Testis (tissue), 2 donors: ENCODE measurements at regions not wholly inside any gene's neighbourhood (a gene's known extent, or its start where the extent isn't known, plus 50 kb on each side); places are given as distances from the start of the nearest gene placed in this dataset.

Experiments used
- POLR2A ChIP-seq: fragments of 450-650 bp; IDR thresholded peaks from one replicate; pipeline ENCODE4 v1.6.1; 2017; ENCODE audit warnings: antibody characterized with exemption, mild to moderate bottlenecking, moderate library complexity
- TF ChIP-seq, protein P1 (sequence below), 3 experiments: fragments of 450-650 bp in 2 of 3; fragments of 200-600 bp in 1 of 3; sonication (generic) in 1 of 3; IDR thresholded peaks; one replicate each; pipeline ENCODE4 v1.5.1; 2016 to 2019; ENCODE audit warnings: antibody characterized with exemption in 3 of 3, mild to moderate bottlenecking in 2 of 3, moderate library complexity in 1 of 3

DNA sequence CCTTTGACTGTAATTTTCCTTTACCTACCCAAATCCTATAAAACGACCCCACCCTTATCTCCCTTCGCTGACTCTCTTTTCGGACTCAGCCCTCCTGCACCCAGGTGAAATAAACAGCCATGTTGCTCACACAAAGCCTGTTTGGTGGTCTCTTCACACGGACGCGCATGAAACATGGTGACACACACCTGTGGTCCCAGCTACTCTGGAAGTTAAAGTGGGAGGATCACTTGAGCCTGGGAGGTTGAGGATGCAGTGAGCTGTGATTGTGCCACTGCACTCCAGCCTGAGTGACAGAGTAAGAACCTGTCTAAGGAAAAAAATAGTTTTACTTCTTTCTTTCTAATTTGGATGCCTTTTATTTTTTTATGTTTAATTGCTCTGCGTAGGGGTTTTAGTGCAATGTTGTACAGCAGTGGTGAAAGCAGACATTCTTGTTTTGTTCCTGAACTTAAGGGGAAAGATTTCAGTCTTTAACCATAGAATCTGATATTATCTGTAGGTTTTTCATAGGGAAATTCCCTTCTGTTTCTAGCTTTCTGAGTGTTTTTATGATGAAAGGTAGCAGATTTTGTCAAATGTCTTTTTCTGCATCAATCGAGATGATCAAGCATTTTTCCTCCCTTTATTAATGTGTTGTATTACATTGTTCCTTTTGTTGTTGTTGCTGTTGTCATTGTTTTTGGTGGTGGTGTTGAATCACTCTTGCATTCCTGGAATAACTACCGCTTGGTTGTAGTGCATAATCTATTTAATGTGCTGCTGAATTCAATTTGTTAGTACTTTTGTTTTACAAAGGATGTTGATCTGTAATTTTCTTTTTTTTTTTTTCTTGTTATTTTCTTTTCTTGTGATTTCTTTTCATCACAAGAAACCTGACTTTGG lies 497.4 kb downstream of the DISC1 start:
- TF ChIP-seq POLR2A: no peak
- TF ChIP-seq, protein P1, sequence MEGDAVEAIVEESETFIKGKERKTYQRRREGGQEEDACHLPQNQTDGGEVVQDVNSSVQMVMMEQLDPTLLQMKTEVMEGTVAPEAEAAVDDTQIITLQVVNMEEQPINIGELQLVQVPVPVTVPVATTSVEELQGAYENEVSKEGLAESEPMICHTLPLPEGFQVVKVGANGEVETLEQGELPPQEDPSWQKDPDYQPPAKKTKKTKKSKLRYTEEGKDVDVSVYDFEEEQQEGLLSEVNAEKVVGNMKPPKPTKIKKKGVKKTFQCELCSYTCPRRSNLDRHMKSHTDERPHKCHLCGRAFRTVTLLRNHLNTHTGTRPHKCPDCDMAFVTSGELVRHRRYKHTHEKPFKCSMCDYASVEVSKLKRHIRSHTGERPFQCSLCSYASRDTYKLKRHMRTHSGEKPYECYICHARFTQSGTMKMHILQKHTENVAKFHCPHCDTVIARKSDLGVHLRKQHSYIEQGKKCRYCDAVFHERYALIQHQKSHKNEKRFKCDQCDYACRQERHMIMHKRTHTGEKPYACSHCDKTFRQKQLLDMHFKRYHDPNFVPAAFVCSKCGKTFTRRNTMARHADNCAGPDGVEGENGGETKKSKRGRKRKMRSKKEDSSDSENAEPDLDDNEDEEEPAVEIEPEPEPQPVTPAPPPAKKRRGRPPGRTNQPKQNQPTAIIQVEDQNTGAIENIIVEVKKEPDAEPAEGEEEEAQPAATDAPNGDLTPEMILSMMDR (IDR thresholded peaks at IDR 0.05): no peak
